ENCODE measurements at regions not wholly inside any gene's neighbourhood (a gene's known extent, or its start where the extent isn't known, plus 50 kb on each side); places are given as distances from the start of the nearest gene placed in this dataset.

DNA sequence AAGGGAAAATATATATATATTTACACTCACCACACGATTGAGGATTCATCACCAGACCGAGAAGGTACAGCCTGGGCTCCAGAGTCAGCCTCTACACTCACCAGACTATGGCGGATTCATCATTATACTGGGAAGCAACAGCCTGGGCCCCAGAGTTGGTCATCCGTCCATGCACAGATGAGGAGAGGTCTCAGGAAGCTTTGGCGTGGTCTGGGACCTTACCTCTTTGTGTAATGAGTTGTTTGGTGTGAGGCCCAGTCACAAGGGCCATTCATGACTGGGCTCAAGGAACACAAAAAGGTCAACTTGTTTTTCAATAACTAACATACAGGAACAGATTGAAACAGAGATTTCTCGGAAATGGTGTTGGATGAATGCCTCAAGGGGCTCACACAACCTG lies 926.1 kb downstream of the FAM133A start:
- TF ChIP-seq, protein P1, sequence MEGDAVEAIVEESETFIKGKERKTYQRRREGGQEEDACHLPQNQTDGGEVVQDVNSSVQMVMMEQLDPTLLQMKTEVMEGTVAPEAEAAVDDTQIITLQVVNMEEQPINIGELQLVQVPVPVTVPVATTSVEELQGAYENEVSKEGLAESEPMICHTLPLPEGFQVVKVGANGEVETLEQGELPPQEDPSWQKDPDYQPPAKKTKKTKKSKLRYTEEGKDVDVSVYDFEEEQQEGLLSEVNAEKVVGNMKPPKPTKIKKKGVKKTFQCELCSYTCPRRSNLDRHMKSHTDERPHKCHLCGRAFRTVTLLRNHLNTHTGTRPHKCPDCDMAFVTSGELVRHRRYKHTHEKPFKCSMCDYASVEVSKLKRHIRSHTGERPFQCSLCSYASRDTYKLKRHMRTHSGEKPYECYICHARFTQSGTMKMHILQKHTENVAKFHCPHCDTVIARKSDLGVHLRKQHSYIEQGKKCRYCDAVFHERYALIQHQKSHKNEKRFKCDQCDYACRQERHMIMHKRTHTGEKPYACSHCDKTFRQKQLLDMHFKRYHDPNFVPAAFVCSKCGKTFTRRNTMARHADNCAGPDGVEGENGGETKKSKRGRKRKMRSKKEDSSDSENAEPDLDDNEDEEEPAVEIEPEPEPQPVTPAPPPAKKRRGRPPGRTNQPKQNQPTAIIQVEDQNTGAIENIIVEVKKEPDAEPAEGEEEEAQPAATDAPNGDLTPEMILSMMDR (conservative IDR thresholded peaks at IDR 0.05) = no peak
- TF ChIP-seq ZFX (IDR thresholded peaks at IDR 0.05) = no peak
